ENCODE measurements at regions not wholly inside any gene's neighbourhood (a gene's known extent, or its start where the extent isn't known, plus 50 kb on each side); places are given as distances from the start of the nearest gene placed in this dataset.

DNA sequence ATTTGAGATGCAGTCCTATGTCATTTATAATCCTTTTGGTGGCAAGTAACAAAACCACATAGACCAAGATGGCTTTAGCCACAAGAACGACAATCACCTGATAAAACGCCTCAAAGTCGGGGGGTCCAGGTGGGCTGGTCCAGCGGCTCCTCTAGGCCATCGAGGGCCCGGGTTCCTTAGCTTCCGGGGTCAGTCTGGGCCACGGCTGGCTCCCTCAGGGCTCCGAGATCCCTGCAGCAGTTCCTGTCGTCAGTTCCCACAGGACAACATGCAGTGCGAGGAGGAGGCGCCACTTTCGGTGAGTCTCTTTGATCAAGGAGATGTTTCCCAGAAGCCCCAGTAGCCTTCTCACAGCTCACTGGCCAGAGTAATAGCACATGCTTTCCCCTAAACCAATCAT is 574.6 kb downstream of the AACS start:
- no TSS peak for BruUV-seq (replicated peaks)
- intact Hi-C loops (cut with micrococcal nuclease; ENCODE audit: unreplicated experiment) = no loop called here
- Mint-ChIP-seq H3K4me1 (ENCODE audit: low read depth, unreplicated experiment) (no peaks in the 10 kb centered on the region), H3K27ac (ENCODE audit: unreplicated experiment) (no peak overlapping the region), H3K9me3 (ENCODE audit: low read depth, unreplicated experiment) (no peaks in the 10 kb centered on the region), H3K36me3 (ENCODE audit: insufficient read depth, unreplicated experiment) (no peaks in the 10 kb centered on the region), H3K27me3 (ENCODE audit: unreplicated experiment) (no peaks in the 10 kb centered on the region), H3K4me3 (ENCODE audit: low read depth, unreplicated experiment) (no peak overlapping the region)
- TF ChIP-seq, protein P1, sequence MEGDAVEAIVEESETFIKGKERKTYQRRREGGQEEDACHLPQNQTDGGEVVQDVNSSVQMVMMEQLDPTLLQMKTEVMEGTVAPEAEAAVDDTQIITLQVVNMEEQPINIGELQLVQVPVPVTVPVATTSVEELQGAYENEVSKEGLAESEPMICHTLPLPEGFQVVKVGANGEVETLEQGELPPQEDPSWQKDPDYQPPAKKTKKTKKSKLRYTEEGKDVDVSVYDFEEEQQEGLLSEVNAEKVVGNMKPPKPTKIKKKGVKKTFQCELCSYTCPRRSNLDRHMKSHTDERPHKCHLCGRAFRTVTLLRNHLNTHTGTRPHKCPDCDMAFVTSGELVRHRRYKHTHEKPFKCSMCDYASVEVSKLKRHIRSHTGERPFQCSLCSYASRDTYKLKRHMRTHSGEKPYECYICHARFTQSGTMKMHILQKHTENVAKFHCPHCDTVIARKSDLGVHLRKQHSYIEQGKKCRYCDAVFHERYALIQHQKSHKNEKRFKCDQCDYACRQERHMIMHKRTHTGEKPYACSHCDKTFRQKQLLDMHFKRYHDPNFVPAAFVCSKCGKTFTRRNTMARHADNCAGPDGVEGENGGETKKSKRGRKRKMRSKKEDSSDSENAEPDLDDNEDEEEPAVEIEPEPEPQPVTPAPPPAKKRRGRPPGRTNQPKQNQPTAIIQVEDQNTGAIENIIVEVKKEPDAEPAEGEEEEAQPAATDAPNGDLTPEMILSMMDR (IDR thresholded peaks at IDR 0.05; ENCODE audit: unreplicated experiment) = no peak
- CTCF ChIA-PET = interaction anchor here (0.6 kb wide), 1 partner anchor 99 kb away, joined by 6 read pairs; no protein-coding TSS in a partner anchor
- no peak for DNase-seq

DNA sequence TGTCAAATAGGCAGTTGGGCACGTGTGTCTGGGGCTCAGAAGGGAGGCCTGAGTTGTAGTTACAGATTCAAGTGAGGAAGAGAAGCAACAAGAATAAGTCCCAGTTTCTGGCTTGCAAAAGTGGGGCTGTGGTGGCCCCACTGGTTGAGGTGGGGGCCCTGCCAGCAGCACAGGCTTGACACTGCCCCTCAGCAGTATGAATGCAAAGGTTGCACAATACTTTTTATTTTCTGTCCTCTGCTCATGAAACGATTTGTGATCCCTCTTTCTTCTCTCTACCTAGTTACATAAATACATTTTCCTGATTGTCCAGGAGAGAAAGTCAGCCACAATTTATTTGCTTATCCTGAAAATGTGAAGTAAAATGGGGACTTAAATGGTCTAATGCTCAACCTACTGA is 577.8 kb downstream of the AACS start:
- BruUV-seq (replicated peaks) = no TSS peak
- TF ChIP-seq, protein P1 (IDR thresholded peaks at IDR 0.05; ENCODE audit: unreplicated experiment) = no peak
- H3K36me3 Mint-ChIP-seq (ENCODE audit: insufficient read depth, unreplicated experiment) = no peaks in the 10 kb centered on the region
- no peak for DNase-seq
- H3K27ac Mint-ChIP-seq (ENCODE audit: unreplicated experiment) = no peak overlapping the region
- no peaks in the 10 kb centered on the region for H3K4me1 Mint-ChIP-seq (ENCODE audit: low read depth, unreplicated experiment)
- CTCF ChIA-PET = no interaction called here
- H3K4me3 Mint-ChIP-seq (ENCODE audit: low read depth, unreplicated experiment) = no peak overlapping the region
- intact Hi-C loops (cut with micrococcal nuclease; ENCODE audit: unreplicated experiment) = no loop called here
- H3K27me3 Mint-ChIP-seq (ENCODE audit: unreplicated experiment) = no peaks in the 10 kb centered on the region
- no peaks in the 10 kb centered on the region for H3K9me3 Mint-ChIP-seq (ENCODE audit: low read depth, unreplicated experiment)

DNA sequence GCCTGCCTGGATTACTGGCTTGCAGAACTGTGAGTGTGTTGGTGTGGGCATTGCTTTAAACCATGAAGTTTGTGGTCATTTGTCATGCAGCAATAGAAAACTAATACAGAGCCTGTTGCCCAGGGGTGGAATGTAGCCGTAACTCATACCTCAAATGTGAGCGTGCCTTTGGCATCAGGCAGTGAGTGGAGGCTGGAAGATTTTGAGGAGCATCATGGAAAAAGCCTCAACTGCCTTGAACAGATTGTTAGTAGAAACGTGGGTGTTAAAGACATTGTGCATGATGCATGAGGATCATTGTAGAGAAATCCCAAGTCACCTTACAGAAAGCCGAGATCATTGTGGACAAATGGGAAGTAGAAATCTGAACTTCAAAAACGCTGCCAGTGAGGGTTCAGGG is 580.5 kb downstream of the AACS start:
- CTCF ChIA-PET = no interaction called here
- Mint-ChIP-seq H3K4me1 (ENCODE audit: low read depth, unreplicated experiment) (no peaks in the 10 kb centered on the region), H3K4me3 (ENCODE audit: low read depth, unreplicated experiment) (no peak overlapping the region), H3K36me3 (ENCODE audit: insufficient read depth, unreplicated experiment) (no peaks in the 10 kb centered on the region), H3K27ac (ENCODE audit: unreplicated experiment) (no peak overlapping the region), H3K27me3 (ENCODE audit: unreplicated experiment) (no peaks in the 10 kb centered on the region), H3K9me3 (ENCODE audit: low read depth, unreplicated experiment) (peaks cover 2% of the 10 kb centered on the region)
- intact Hi-C loops (cut with micrococcal nuclease; ENCODE audit: unreplicated experiment) = no loop called here
- BruUV-seq (replicated peaks) = no TSS peak
- DNase-seq = no peak
- TF ChIP-seq, protein P1 (IDR thresholded peaks at IDR 0.05; ENCODE audit: unreplicated experiment) = no peak

DNA sequence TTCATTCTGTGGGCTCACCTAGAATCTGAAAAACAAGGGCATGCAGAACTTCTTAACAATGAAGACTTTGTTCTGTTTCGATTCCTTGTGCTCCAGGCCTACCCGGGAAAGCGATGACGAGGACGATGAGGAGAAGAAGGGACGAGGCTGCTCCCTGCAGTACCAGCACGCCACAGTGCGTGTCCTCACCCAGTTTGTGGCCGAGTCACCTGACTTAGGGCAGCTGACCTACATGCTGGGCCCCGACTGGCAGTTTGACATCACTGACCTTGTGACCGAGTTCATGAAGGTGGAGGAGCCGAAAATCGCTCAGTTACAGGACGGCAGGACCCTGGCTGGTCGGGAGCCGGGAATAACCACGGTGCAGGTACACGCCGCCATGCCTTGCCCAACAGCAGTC is 585.4 kb downstream of the AACS start:
- H3K36me3 Mint-ChIP-seq (ENCODE audit: insufficient read depth, unreplicated experiment) = no peaks in the 10 kb centered on the region
- H3K27ac Mint-ChIP-seq (ENCODE audit: unreplicated experiment) = no peak overlapping the region
- intact Hi-C loops (cut with micrococcal nuclease; ENCODE audit: unreplicated experiment) = no loop called here
- no peaks in the 10 kb centered on the region for H3K27me3 Mint-ChIP-seq (ENCODE audit: unreplicated experiment)
- H3K4me1 Mint-ChIP-seq (ENCODE audit: low read depth, unreplicated experiment) = no peaks in the 10 kb centered on the region
- H3K4me3 Mint-ChIP-seq (ENCODE audit: low read depth, unreplicated experiment) = no peak overlapping the region
- peaks cover 6% of the 10 kb centered on the region for H3K9me3 Mint-ChIP-seq (ENCODE audit: low read depth, unreplicated experiment)
- BruUV-seq (replicated peaks) = no TSS peak
- CTCF ChIA-PET = no interaction called here
- TF ChIP-seq, protein P1 (IDR thresholded peaks at IDR 0.05; ENCODE audit: unreplicated experiment) = no peak
- no peak for DNase-seq

DNA sequence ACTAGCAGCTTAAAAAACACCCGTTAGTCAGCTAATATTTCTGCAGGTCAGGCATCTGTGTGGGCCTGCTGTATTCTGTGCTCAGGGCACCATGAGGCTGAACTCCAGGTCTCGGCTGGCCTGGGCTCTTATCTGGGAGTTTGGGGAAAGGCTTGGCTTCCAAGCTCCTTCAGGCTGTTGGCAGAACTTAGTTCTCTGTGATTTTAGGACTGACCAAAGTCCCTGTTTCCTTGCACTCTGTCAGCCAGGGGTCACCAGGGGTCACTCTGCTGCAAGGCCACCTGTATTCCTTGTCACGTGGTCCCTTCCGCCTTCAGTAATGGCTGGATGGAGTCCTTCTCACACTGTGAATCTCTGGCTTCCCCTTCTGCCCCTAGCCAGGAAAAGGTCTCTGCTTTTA is 586.4 kb downstream of the AACS start:
- no peak overlapping the region for H3K4me3 Mint-ChIP-seq (ENCODE audit: low read depth, unreplicated experiment)
- H3K9me3 Mint-ChIP-seq (ENCODE audit: low read depth, unreplicated experiment) = peaks cover 9% of the 10 kb centered on the region
- H3K36me3 Mint-ChIP-seq (ENCODE audit: insufficient read depth, unreplicated experiment) = no peaks in the 10 kb centered on the region
- H3K4me1 Mint-ChIP-seq (ENCODE audit: low read depth, unreplicated experiment) = no peaks in the 10 kb centered on the region
- TF ChIP-seq, protein P1 (IDR thresholded peaks at IDR 0.05; ENCODE audit: unreplicated experiment) = no peak
- no peak overlapping the region for H3K27ac Mint-ChIP-seq (ENCODE audit: unreplicated experiment)
- intact Hi-C loops (cut with micrococcal nuclease; ENCODE audit: unreplicated experiment) = no loop called here
- DNase-seq = no peak
- no TSS peak for BruUV-seq (replicated peaks)
- CTCF ChIA-PET = no interaction called here
- no peaks in the 10 kb centered on the region for H3K27me3 Mint-ChIP-seq (ENCODE audit: unreplicated experiment)
